HUES48 (cell line): ENCODE measurements at regions not wholly inside any gene's neighbourhood (a gene's known extent, or its start where the extent isn't known, plus 50 kb on each side); places are given as distances from the start of the nearest gene placed in this dataset.

Source experiments
- H3K27ac ChIP-seq: one replicate; pipeline ENCODE4 v1.7.0; 2013; ENCODE audit warnings: low read depth, low read length, inconsistent platforms
- H3K27me3 ChIP-seq: 2 replicates; pipeline ENCODE4 v1.6.1; 2013; ENCODE audit warnings: mild to moderate bottlenecking, low read length; ENCODE audit not compliant: control insufficient read depth, insufficient read depth
- H3K36me3 ChIP-seq: 2 replicates; pipeline ENCODE4 v1.6.1; 2013; ENCODE audit warnings: low read length; ENCODE audit not compliant: control insufficient read depth, insufficient read depth
- H3K4me1 ChIP-seq: 2 replicates; pipeline ENCODE4 v1.6.1; 2013; ENCODE audit warnings: mild to moderate bottlenecking, low read length; ENCODE audit not compliant: control insufficient read depth, insufficient read depth
- H3K4me3 ChIP-seq: 2 replicates; pipeline ENCODE4 v1.5.1; 2013; ENCODE audit warnings: mild to moderate bottlenecking, low read depth, low read length
- H3K9ac ChIP-seq: 2 replicates; pipeline ENCODE4 v1.6.1; 2013; ENCODE audit warnings: mild to moderate bottlenecking, low read depth, low read length, moderate library complexity
- H3K9me3 ChIP-seq: 2 replicates; pipeline ENCODE4 v1.6.1; 2013; ENCODE audit warnings: low read length; ENCODE audit not compliant: control insufficient read depth, insufficient read depth

GRCh38 chr10:44326474-44327030, 58.3 kb downstream of the CXCL12 start:
- no peak overlapping the region for H3K27ac ChIP-seq
- H3K36me3 ChIP-seq = no peaks in the 10 kb centered on the region
- peaks cover 3% of the 10 kb centered on the region; the same call in 1 of the 2 replicates for H3K27me3 ChIP-seq
- no peaks in the 10 kb centered on the region for H3K4me1 ChIP-seq
- no peaks in the 10 kb centered on the region for H3K9me3 ChIP-seq
- no peak overlapping the region for H3K9ac ChIP-seq
- no peak overlapping the region for H3K4me3 ChIP-seq

- H3K9ac ChIP-seq = no peak overlapping the region
These were observed 59.1 kb downstream of the CXCL12 start for GRCh38 chr10:44325596-44326307.

GRCh38 chr10:44325157-44325556, 59.7 kb downstream of the CXCL12 start:
- no peaks in the 10 kb centered on the region for H3K36me3 ChIP-seq
- H3K4me1 ChIP-seq = no peaks in the 10 kb centered on the region
- H3K4me3 ChIP-seq = no peak overlapping the region
- H3K27ac ChIP-seq = no peak overlapping the region
- H3K9me3 ChIP-seq = no peaks in the 10 kb centered on the region
- no peak overlapping the region for H3K9ac ChIP-seq
- peaks cover 3% of the 10 kb centered on the region; the same call in 1 of the 2 replicates for H3K27me3 ChIP-seq

More at GRCh38 chr10:44325596-44326307, 59.1 kb downstream of the CXCL12 start:
- Histone ChIP-seq H3K27ac (no peak overlapping the region), H3K4me1 (no peaks in the 10 kb centered on the region), H3K27me3 (peaks cover 3% of the 10 kb centered on the region; the same call in 1 of the 2 replicates), H3K4me3 (no peak overlapping the region), H3K36me3 (no peaks in the 10 kb centered on the region), H3K9me3 (no peaks in the 10 kb centered on the region)

GRCh38 chr10:44323838-44324237, 61.1 kb downstream of the CXCL12 start:
- Histone ChIP-seq H3K9me3 (no peaks in the 10 kb centered on the region), H3K36me3 (no peaks in the 10 kb centered on the region), H3K4me1 (no peaks in the 10 kb centered on the region), H3K4me3 (no peak overlapping the region), H3K9ac (no peak overlapping the region), H3K27me3 (peaks cover 3% of the 10 kb centered on the region; the same call in 1 of the 2 replicates), H3K27ac (no peak overlapping the region)

- Histone ChIP-seq H3K27me3 (peaks cover 3% of the 10 kb centered on the region; the same call in 1 of the 2 replicates), H3K27ac (no peak overlapping the region), H3K9me3 (no peaks in the 10 kb centered on the region), H3K4me3 (no peak overlapping the region), H3K36me3 (no peaks in the 10 kb centered on the region), H3K4me1 (no peaks in the 10 kb centered on the region), H3K9ac (no peak overlapping the region)
These were observed 62.8 kb downstream of the CXCL12 start for GRCh38 chr10:44322137-44322536.

- Histone ChIP-seq H3K9me3 (no peaks in the 10 kb centered on the region), H3K4me1 (no peaks in the 10 kb centered on the region; the same call in 1 of the 2 replicates), H3K4me3 (no peak overlapping the region), H3K27me3 (no peaks in the 10 kb centered on the region), H3K36me3 (no peaks in the 10 kb centered on the region), H3K27ac (no peak overlapping the region), H3K9ac (no peak overlapping the region)
These were observed 64.1 kb downstream of the CXCL12 start for GRCh38 chr10:44320756-44321155.

- Histone ChIP-seq H3K4me3 (no peak overlapping the region), H3K36me3 (no peaks in the 10 kb centered on the region), H3K4me1 (no peaks in the 10 kb centered on the region; the same call in 1 of the 2 replicates), H3K9ac (no peak overlapping the region), H3K9me3 (no peaks in the 10 kb centered on the region), H3K27ac (no peak overlapping the region), H3K27me3 (0 out of 2 replicates have a peak, but pooled peaks cover 3% of the 10 kb centered on the region)
These were observed 67.0 kb downstream of the CXCL12 start for GRCh38 chr10:44317856-44318255.

- H3K9me3 ChIP-seq = no peaks in the 10 kb centered on the region
- no peak overlapping the region for H3K9ac ChIP-seq
- H3K27ac ChIP-seq = no peak overlapping the region
- H3K27me3 ChIP-seq = peaks cover 10% of the 10 kb centered on the region
- H3K4me3 ChIP-seq = no peak overlapping the region
- no peaks in the 10 kb centered on the region; the same call in 1 of the 2 replicates for H3K4me1 ChIP-seq
- no peaks in the 10 kb centered on the region for H3K36me3 ChIP-seq
These were observed 68.0 kb downstream of the CXCL12 start for GRCh38 chr10:44316922-44317215.

GRCh38 chr10:44316187-44316921, 68.5 kb downstream of the CXCL12 start:
- Histone ChIP-seq H3K4me3 (no peak overlapping the region), H3K9ac (no peak overlapping the region), H3K36me3 (no peaks in the 10 kb centered on the region), H3K9me3 (no peaks in the 10 kb centered on the region), H3K4me1 (peaks cover 1% of the 10 kb centered on the region; the same call in 1 of the 2 replicates), H3K27me3 (peaks cover 15% of the 10 kb centered on the region), H3K27ac (no peak overlapping the region)

- H3K27ac ChIP-seq = no peak overlapping the region
- H3K4me3 ChIP-seq = no peak overlapping the region
- no peaks in the 10 kb centered on the region for H3K9me3 ChIP-seq
- peaks cover 27% of the 10 kb centered on the region for H3K27me3 ChIP-seq
- H3K9ac ChIP-seq = no peak overlapping the region
- no peaks in the 10 kb centered on the region for H3K36me3 ChIP-seq
- H3K4me1 ChIP-seq = peaks cover 6% of the 10 kb centered on the region; the same call in 1 of the 2 replicates
These were observed 70.0 kb downstream of the CXCL12 start for GRCh38 chr10:44314802-44315460.
